GM23338 (cell line): ENCODE measurements at regions not wholly inside any gene's neighbourhood (a gene's known extent, or its start where the extent isn't known, plus 50 kb on each side); places are given as distances from the start of the nearest gene placed in this dataset.

Source experiments
- ATAC-seq: fragments of 200-7000 bp; cut with Tn5 transposase; 3 replicates; pipeline ENCODE4 v1.9.1; 2020
- DNase-seq: peaks from one replicate; pipeline ENCODE4 v3.0.0-alpha.2; 2015; ENCODE audit warnings: low spot score
- H2AFZ ChIP-seq: fragments of 200-600 bp; sonication (generic); 2 replicates; pipeline ENCODE4 v1.8.0; 2016; ENCODE audit warnings: antibody characterized with exemption, mild to moderate bottlenecking, moderate library complexity
- H3F3A ChIP-seq: fragments of 200-600 bp; sonication (generic); replicated peaks from 2 replicates; pipeline ENCODE4 v1.8.0; 2017; ENCODE audit warnings: antibody characterized with exemption, mixed run types, low read depth
- H3K27ac ChIP-seq: fragments of 200-600 bp; sonication (generic); 2 replicates; pipeline ENCODE4 v1.6.1; 2016; ENCODE audit warnings: low read depth
- H3K27me3 ChIP-seq: fragments of 200-600 bp; sonication (generic); 2 replicates; pipeline ENCODE4 v1.8.0; 2016; ENCODE audit warnings: mild to moderate bottlenecking, mixed run types, moderate library complexity; ENCODE audit not compliant: insufficient read depth
- H3K36me3 ChIP-seq: fragments of 200-600 bp; sonication (generic); 2 replicates; pipeline ENCODE4 v1.8.0; 2016; ENCODE audit warnings: mild to moderate bottlenecking; ENCODE audit not compliant: insufficient read depth
- H3K4me1 ChIP-seq: fragments of 200-600 bp; sonication (generic); 2 replicates; pipeline ENCODE4 v1.8.0; 2016; ENCODE audit warnings: mild to moderate bottlenecking, moderate library complexity; ENCODE audit not compliant: insufficient read depth
- H3K4me2 ChIP-seq: fragments of 200-600 bp; sonication (generic); 2 replicates; pipeline ENCODE4 v1.7.1; 2017; ENCODE audit warnings: mixed run types
- H3K4me3 ChIP-seq: fragments of 200-600 bp; sonication (generic); 2 replicates; pipeline ENCODE4 v1.6.1; 2016; ENCODE audit warnings: mixed run types
- H3K79me2 ChIP-seq: fragments of 200-600 bp; sonication (generic); replicated peaks from 2 replicates; pipeline ENCODE4 v1.8.0; 2017; ENCODE audit warnings: mild to moderate bottlenecking; ENCODE audit not compliant: insufficient read depth
- H3K9me2 ChIP-seq: fragments of 200-600 bp; sonication (generic); 2 replicates; pipeline ENCODE4 v1.8.0; 2017; ENCODE audit not compliant: insufficient read depth
- H4K20me1 ChIP-seq: fragments of 200-600 bp; sonication (generic); replicated peaks from 2 replicates; pipeline ENCODE4 v1.8.0; 2017; ENCODE audit warnings: mild to moderate bottlenecking; ENCODE audit not compliant: insufficient read depth
- H3K27ac Mint-ChIP-seq: 2 replicates; pipeline ENCODE4 v1.8.0; 2020; ENCODE audit warnings: inconsistent platforms, mild to moderate bottlenecking, moderate library complexity, mixed read lengths
- H3K27me3 Mint-ChIP-seq: 3 replicates; pipeline ENCODE4 v1.8.0; 2022; ENCODE audit warnings: low read depth, mild to moderate bottlenecking, moderate library complexity, mixed read lengths, inconsistent platforms; ENCODE audit not compliant: insufficient read depth, poor library complexity
- H3K36me3 Mint-ChIP-seq: 3 replicates; pipeline ENCODE4 v1.8.0; 2021; ENCODE audit warnings: low read depth, mild to moderate bottlenecking, inconsistent platforms, moderate library complexity, mixed read lengths
- H3K4me1 Mint-ChIP-seq: 3 replicates; pipeline ENCODE4 v1.8.0; 2020; ENCODE audit warnings: mild to moderate bottlenecking, inconsistent platforms, mixed read lengths
- H3K4me3 Mint-ChIP-seq: 3 replicates; pipeline ENCODE4 v1.8.0; 2021; ENCODE audit warnings: moderate library complexity, mild to moderate bottlenecking, inconsistent platforms, mixed read lengths
- H3K9me3 Mint-ChIP-seq: 3 replicates; pipeline ENCODE4 v1.8.0; 2020; ENCODE audit warnings: moderate library complexity, mild to moderate bottlenecking, inconsistent platforms, mixed read lengths
- CREB1 ChIP-seq: fragments of 250-450 bp; sonication (Bioruptor Pico); IDR thresholded peaks from 2 replicates; pipeline ENCODE4 v1.5.0; 2020; ENCODE audit warnings: low read depth, mild to moderate bottlenecking, moderate library complexity
- CTCF ChIP-seq, 2 experiments: fragments of 200-600 bp in 1 of 2; sonication (generic) in 1 of 2; conservative IDR thresholded peaks; 2 replicates each; pipeline versions ENCODE4 v1.5.1 to v1.6.1; 2016 to 2017; ENCODE audit warnings: antibody characterized with exemption in 2 of 2, low read depth in 2 of 2, mild to moderate bottlenecking in 2 of 2, moderate library complexity in 1 of 2
- ETS1 ChIP-seq: IDR thresholded peaks from 2 replicates; pipeline ENCODE4 v1.6.1; 2016; ENCODE audit warnings: antibody characterized with exemption
- EZH2 ChIP-seq: fragments of 200-600 bp; sonication (generic); IDR thresholded peaks from one replicate; pipeline ENCODE4 v1.8.0; 2017; ENCODE audit warnings: antibody characterized with exemption, mild to moderate bottlenecking, low read depth; ENCODE audit not compliant: unreplicated experiment
- EZH2phosphoT487 ChIP-seq: fragments of 200-600 bp; sonication (generic); IDR thresholded peaks from one replicate; pipeline ENCODE4 v1.8.1; 2018; ENCODE audit warnings: antibody characterized with exemption; ENCODE audit not compliant: unreplicated experiment
- JUNB ChIP-seq: IDR thresholded peaks from one replicate; pipeline ENCODE4 v1.6.1; 2016; ENCODE audit warnings: antibody characterized with exemption; ENCODE audit not compliant: unreplicated experiment
- NANOG ChIP-seq: IDR thresholded peaks from 2 replicates; pipeline ENCODE4 v1.6.1; 2016; ENCODE audit warnings: antibody characterized with exemption, borderline replicate concordance
- POLR2AphosphoS5 ChIP-seq: IDR thresholded peaks from 2 replicates; pipeline ENCODE4 v1.6.1; 2016; ENCODE audit warnings: antibody characterized with exemption, low read depth
- REST ChIP-seq: IDR thresholded peaks from one replicate; pipeline ENCODE4 v1.6.1; 2018; ENCODE audit warnings: antibody characterized with exemption; ENCODE audit not compliant: unreplicated experiment
- STAT1 ChIP-seq: IDR thresholded peaks from one replicate; pipeline ENCODE4 v1.6.1; 2016; ENCODE audit warnings: antibody characterized with exemption; ENCODE audit not compliant: unreplicated experiment
- ZNF114 ChIP-seq: fragments of 250-450 bp; sonication (Bioruptor Pico); IDR thresholded peaks from 2 replicates; pipeline ENCODE4 v1.5.0; 2020; ENCODE audit warnings: mild to moderate bottlenecking, moderate library complexity
- ZNF331 ChIP-seq: fragments of 250-450 bp; sonication (Bioruptor Pico); IDR thresholded peaks from 2 replicates; pipeline ENCODE4 v1.5.0; 2020; ENCODE audit warnings: low read depth, mild to moderate bottlenecking, moderate library complexity
- ZNF462 ChIP-seq: fragments of 250-450 bp; sonication (Bioruptor Pico); IDR thresholded peaks from 2 replicates; pipeline ENCODE4 v1.5.0; 2020; ENCODE audit warnings: mild to moderate bottlenecking, moderate library complexity

- Histone ChIP-seq H3K4me2 (no peak overlapping the region), H3K4me3 (no peak overlapping the region), H3K4me1 (no peaks in the 10 kb centered on the region), H3K9me2 (peaks cover 13% of the 10 kb centered on the region), H3K27me3 (no peaks in the 10 kb centered on the region), H3K79me2 (no peaks in the 10 kb centered on the region), H3K36me3 (no peaks in the 10 kb centered on the region), H2AFZ (no peak overlapping the region), H4K20me1 (no peaks in the 10 kb centered on the region), H3K27ac (no peak overlapping the region), H3F3A (no peaks in the 10 kb centered on the region)
- Mint-ChIP-seq H3K27me3 (peaks cover 12% of the 10 kb centered on the region), H3K9me3 (peaks cover 9% of the 10 kb centered on the region), H3K4me3 (no peak overlapping the region), H3K27ac (no peak overlapping the region), H3K36me3 (no peaks in the 10 kb centered on the region), H3K4me1 (no peaks in the 10 kb centered on the region; the same call in 1 of the 3 replicates)
- ATAC-seq (no peak), DNase-seq (no peak)
- TF ChIP-seq EZH2phosphoT487: no peak
- TF ChIP-seq JUNB: no peak
- no peak for TF ChIP-seq POLR2AphosphoS5
- no peak for TF ChIP-seq NANOG
- TF ChIP-seq ETS1: no peak
- no peak for TF ChIP-seq ZNF331 (CRISPR knock-in tag)
- no peak for TF ChIP-seq STAT1
- no peak for TF ChIP-seq ZNF462 (CRISPR knock-in tag)
- no peak for TF ChIP-seq CTCF (conservative IDR thresholded peaks at IDR 0.05; ENCODE audit: low read depth in 2 of 2)
- TF ChIP-seq EZH2: no peak
- no peak for TF ChIP-seq CREB1
- no peak for TF ChIP-seq REST
- TF ChIP-seq ZNF114: no peak
Observed at GRCh38 chr9:92181296-92181695, 66.1 kb upstream of the SPTLC1 start.
